GM23248 (cell line): ENCODE measurements at regions not wholly inside any gene's neighbourhood (a gene's known extent, or its start where the extent isn't known, plus 50 kb on each side); places are given as distances from the start of the nearest gene placed in this dataset.

Experiments
- EZH2 ChIP-seq: fragments of 200-600 bp; sonication (generic); IDR thresholded peaks from 2 replicates; pipeline ENCODE4 v1.6.1; 2018; ENCODE audit warnings: antibody characterized with exemption, mild to moderate bottlenecking; ENCODE audit not compliant: insufficient read depth, poor library complexity, severe bottlenecking
- EZH2phosphoT487 ChIP-seq: fragments of 200-600 bp; sonication (generic); IDR thresholded peaks from 2 replicates; pipeline ENCODE4 v1.6.1; 2018; ENCODE audit warnings: antibody characterized with exemption, moderate library complexity, mild to moderate bottlenecking, low read depth; ENCODE audit not compliant: insufficient read depth

- TF ChIP-seq EZH2phosphoT487 (no peak), EZH2 (no peak)
Observed at GRCh38 chr12:84738481-84738972, 174.1 kb downstream of the SLC6A15 start.
